GM12878 (cell line): ENCODE measurements at regions not wholly inside any gene's neighbourhood (a gene's known extent, or its start where the extent isn't known, plus 50 kb on each side); places are given as distances from the start of the nearest gene placed in this dataset.

ENCODE experiments used
- ATAC-seq: fragments of 200-7000 bp; cut with Tn5 transposase; 3 replicates; pipeline ENCODE4 v1.9.1; 2020; ENCODE audit warnings: mild to moderate bottlenecking, moderate library complexity
- BruUV-seq: library from RNA; stranded (reverse); fragments of 400-500 nt; replicated peaks from 2 replicates; lab custom pipeline; 2021; lab: Mats Ljungman, UMichigan
- CTCF ChIA-PET: fragments of 300-600 bp; sonication (Branson Sonifier 250); formaldehyde crosslinking; extraction: SDS; loops from one replicate; lab custom pipeline; 2021; ENCODE audit warnings: inconsistent platforms; lab: Yijun Ruan, JAX
- POLR2A ChIA-PET: fragments of 350-600 bp; formaldehyde crosslinking; extraction: SDS; loops from one replicate; lab custom pipeline; 2021; ENCODE audit warnings: inconsistent platforms; lab: Charles Lee
- RAD21 ChIA-PET: fragments of 300-600 bp; sonication (Branson Sonifier 250); formaldehyde crosslinking; loops from one replicate; lab custom pipeline; 2023; ENCODE audit warnings: antibody characterized with exemption; ENCODE audit not compliant: unreplicated experiment; lab: Charles Lee
- SMC1A ChIA-PET: fragments of 300-600 bp; sonication (Branson Sonifier 250); formaldehyde crosslinking; loops from one replicate; lab custom pipeline; 2023; ENCODE audit not compliant: unreplicated experiment, uncharacterized antibody; lab: Charles Lee
- DNase-seq: peaks from one replicate; pipeline ENCODE4 v3.0.0-alpha.2; 2011; ENCODE audit warnings: low read depth, low spot score
- FAIRE-seq: peaks from 3 replicates; lab custom pipeline; 2011; peaks lifted over from hg19 to GRCh38; lab: Jason Lieb, UNC
- H2AFZ ChIP-seq: 2 replicates; pipeline ENCODE4 v1.6.0; 2011; ENCODE audit warnings: low read depth, low read length, control low read depth; ENCODE audit not compliant: control insufficient read depth
- H3K27ac ChIP-seq: 2 replicates; pipeline ENCODE4 v1.5.1; 2011; ENCODE audit warnings: control low read depth; ENCODE audit not compliant: control insufficient read depth, insufficient read depth
- H3K27me3 ChIP-seq, 2 experiments: replicated peaks in 1 of 2; 2 replicates each; pipeline versions ENCODE4 v1.6.0 to v1.6.1; 2011; ENCODE audit warnings: low read length in 1 of 2; ENCODE audit not compliant: control insufficient read depth in 2 of 2, insufficient read depth in 2 of 2
- H3K36me3 ChIP-seq, 2 experiments: 2 replicates each; pipeline ENCODE4 v1.5.1; 2011; ENCODE audit warnings: low read length in 1 of 2; ENCODE audit not compliant: control insufficient read depth in 2 of 2, insufficient read depth in 2 of 2
- H3K4me1 ChIP-seq: 2 replicates; pipeline ENCODE4 v1.6.1; 2011; ENCODE audit warnings: mild to moderate bottlenecking, low read length, moderate library complexity, mixed read lengths; ENCODE audit not compliant: control insufficient read depth, insufficient read depth
- H3K4me2 ChIP-seq: 2 replicates; pipeline ENCODE4 v1.6.0; 2011; ENCODE audit warnings: control low read depth; ENCODE audit not compliant: control insufficient read depth, insufficient read depth
- H3K4me3 ChIP-seq: fragments of 200-600 bp; sonication (generic); 2 replicates; pipeline ENCODE4 v1.5.1; 2016
- H3K79me2 ChIP-seq: 2 replicates; pipeline ENCODE4 v1.6.0; 2011; ENCODE audit warnings: low read length; ENCODE audit not compliant: control insufficient read depth, insufficient read depth
- H3K9ac ChIP-seq: 2 replicates; pipeline ENCODE4 v1.8.0; 2011; ENCODE audit warnings: low read length, control low read depth, mixed read lengths; ENCODE audit not compliant: control insufficient read depth, insufficient read depth
- H3K9me3 ChIP-seq: replicated peaks from 3 replicates; pipeline ENCODE4 v1.5.1; 2011; ENCODE audit warnings: mild to moderate bottlenecking, low read length; ENCODE audit not compliant: control insufficient read depth, insufficient read depth
- H4K20me1 ChIP-seq: 2 replicates; pipeline ENCODE4 v1.6.0; 2011; ENCODE audit not compliant: control insufficient read depth, insufficient read depth
- ASH2L ChIP-seq: fragments of 300-600, 200-600 bp; sonication (generic); IDR thresholded peaks from 2 replicates; pipeline ENCODE4 v1.6.1; 2017; ENCODE audit warnings: low read depth, mild to moderate bottlenecking, borderline replicate concordance
- ATF7 ChIP-seq: fragments of 450-650 bp; IDR thresholded peaks from 2 replicates; pipeline ENCODE4 v1.6.1; 2016; ENCODE audit warnings: low read depth, mild to moderate bottlenecking
- NBN ChIP-seq: fragments of 450-650 bp; IDR thresholded peaks from 2 replicates; pipeline ENCODE4 v1.6.1; 2016
- PML ChIP-seq: IDR thresholded peaks from 2 replicates; pipeline ENCODE4 v1.6.1; 2012; ENCODE audit warnings: low read length, inconsistent platforms
- RAD51 ChIP-seq: fragments of 450-650 bp; IDR thresholded peaks from 2 replicates; pipeline ENCODE4 v1.6.1; 2016; ENCODE audit warnings: moderate library complexity, mild to moderate bottlenecking, inconsistent platforms
- SRF ChIP-seq, 2 experiments: IDR thresholded peaks; 2 replicates each; pipeline ENCODE4 v1.6.1; 2011; ENCODE audit warnings: low read depth in 2 of 2, low read length in 2 of 2, mild to moderate bottlenecking in 1 of 2, moderate library complexity in 1 of 2
- STAT3 ChIP-seq: IDR thresholded peaks from 2 replicates; pipeline ENCODE4 v1.6.1; 2011; ENCODE audit warnings: low read depth, low read length, improper control_type of control experiment
- TARDBP ChIP-seq: IDR thresholded peaks from 2 replicates; pipeline ENCODE4 v1.6.1; 2016; ENCODE audit warnings: borderline replicate concordance
- ZSCAN29 ChIP-seq: fragments of 450-650 bp; IDR thresholded peaks from 2 replicates; pipeline ENCODE4 v1.6.1; 2017; ENCODE audit warnings: mild to moderate bottlenecking, moderate library complexity
- WGBS: methylation state at CpG from one replicate; pipeline ENCODE4 v1.1.6; 2016; ENCODE audit warnings: low lambda C conversion rate; ENCODE audit not compliant: insufficient replicate concordance, insufficient coverage; ENCODE audit errors: missing lambda C conversion rate; 5-methylcytosine and 5-hydroxymethylcytosine counted together
- in situ Hi-C: fragments of 300-500 bp; cut with MboI; formaldehyde crosslinking; loops from 9 replicates; pipeline ENCODE4 v1.14.3; 2018; ENCODE audit warnings: mixed read lengths
- intact Hi-C: fragments of 100-400 bp; cut with micrococcal nuclease; formaldehyde crosslinking; loops from one replicate; pipeline ENCODE4 v1.14.2; 2022; ENCODE audit not compliant: unreplicated experiment
- TF ChIP-seq, protein P1 (sequence below), 3 experiments: IDR thresholded peaks in 2 of 3; conservative IDR thresholded peaks in 1 of 3; 2 replicates each; pipeline ENCODE4 v1.5.1; 2011; ENCODE audit warnings: low read depth in 3 of 3, low read length in 3 of 3, mild to moderate bottlenecking in 3 of 3, control low read depth in 2 of 3, moderate library complexity in 2 of 3, inconsistent platforms in 1 of 3, mixed read lengths in 1 of 3; ENCODE audit not compliant: control insufficient read depth in 2 of 3, insufficient read depth in 1 of 3; ENCODE audit errors: extremely low read depth in 1 of 3
- TF ChIP-seq, protein P2 (sequence below): fragments of 450-650 bp; IDR thresholded peaks from 2 replicates; pipeline ENCODE4 v1.6.1; 2016; ENCODE audit warnings: mild to moderate bottlenecking

DNA sequence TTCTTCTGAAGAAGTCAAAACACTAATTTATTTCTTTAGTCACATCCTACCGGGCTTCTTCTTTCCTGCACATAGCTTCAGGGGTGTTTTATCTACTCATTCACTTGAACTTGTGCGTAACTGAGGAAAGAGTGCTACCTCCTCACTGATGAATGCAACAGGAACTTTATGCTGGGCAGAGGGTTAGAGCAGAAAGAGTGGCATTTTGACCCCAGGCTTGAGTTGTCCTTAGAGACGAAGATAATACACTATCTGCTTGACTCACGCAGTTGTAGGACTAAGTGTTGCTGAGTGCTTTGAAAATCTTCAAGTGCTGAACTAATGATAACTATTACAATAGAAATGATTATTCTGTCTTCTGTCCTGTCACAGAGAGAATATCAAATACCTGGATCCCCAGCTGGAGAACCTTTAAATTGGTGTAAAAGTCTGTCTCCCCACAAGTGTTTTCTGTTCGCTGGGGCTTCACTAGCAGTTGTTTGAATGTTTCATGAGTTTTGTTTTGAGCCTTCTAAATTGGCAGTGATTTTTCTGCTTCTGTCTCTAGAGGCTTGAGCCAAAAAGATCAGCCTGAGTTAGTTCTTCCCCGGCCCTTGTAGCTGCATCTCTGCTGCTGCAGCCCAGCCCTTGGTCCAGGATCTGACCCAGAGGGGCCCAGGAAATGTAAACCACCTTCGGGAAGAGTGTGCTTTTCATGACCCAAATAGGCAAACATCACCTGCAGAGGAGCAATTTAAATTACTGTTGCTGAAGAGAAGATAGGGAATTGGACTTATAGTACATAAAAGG lies 86.3 kb upstream of the LGALSL start:
- ChIA-PET RAD21 (no interaction called here), POLR2A (no interaction called here), SMC1A (no interaction called here), CTCF (interaction anchor here (1.3 kb wide), 1 partner anchor 121 kb away, joined by 4 read pairs; no protein-coding TSS in a partner anchor)
- BruUV-seq, result no TSS peak
- no peak overlapping the region for H3K27ac ChIP-seq
- in situ Hi-C loops (no loop called here), intact Hi-C loops (no loop called here)
- 35% methylated on average over 7 of the region's 7 CpGs for WGBS
- H3K4me2 ChIP-seq, result no peak overlapping the region
- no peaks in the 10 kb centered on the region for H3K4me1 ChIP-seq
- no peak overlapping the region for H3K4me3 ChIP-seq
- H3K79me2 ChIP-seq, result no peaks in the 10 kb centered on the region
- H3K9me3 ChIP-seq, result no peaks in the 10 kb centered on the region
- H3K36me3 ChIP-seq, result no peaks in the 10 kb centered on the region
- H3K27me3 ChIP-seq, result no peaks in the 10 kb centered on the region
- H3K9ac ChIP-seq, result no peak overlapping the region
- no peak for FAIRE-seq
- no peaks in the 10 kb centered on the region for H4K20me1 ChIP-seq
- DNase-seq, result no peak
- ATAC-seq, result no peak
- H2AFZ ChIP-seq, result no peak overlapping the region
- TF ChIP-seq, protein P1, sequence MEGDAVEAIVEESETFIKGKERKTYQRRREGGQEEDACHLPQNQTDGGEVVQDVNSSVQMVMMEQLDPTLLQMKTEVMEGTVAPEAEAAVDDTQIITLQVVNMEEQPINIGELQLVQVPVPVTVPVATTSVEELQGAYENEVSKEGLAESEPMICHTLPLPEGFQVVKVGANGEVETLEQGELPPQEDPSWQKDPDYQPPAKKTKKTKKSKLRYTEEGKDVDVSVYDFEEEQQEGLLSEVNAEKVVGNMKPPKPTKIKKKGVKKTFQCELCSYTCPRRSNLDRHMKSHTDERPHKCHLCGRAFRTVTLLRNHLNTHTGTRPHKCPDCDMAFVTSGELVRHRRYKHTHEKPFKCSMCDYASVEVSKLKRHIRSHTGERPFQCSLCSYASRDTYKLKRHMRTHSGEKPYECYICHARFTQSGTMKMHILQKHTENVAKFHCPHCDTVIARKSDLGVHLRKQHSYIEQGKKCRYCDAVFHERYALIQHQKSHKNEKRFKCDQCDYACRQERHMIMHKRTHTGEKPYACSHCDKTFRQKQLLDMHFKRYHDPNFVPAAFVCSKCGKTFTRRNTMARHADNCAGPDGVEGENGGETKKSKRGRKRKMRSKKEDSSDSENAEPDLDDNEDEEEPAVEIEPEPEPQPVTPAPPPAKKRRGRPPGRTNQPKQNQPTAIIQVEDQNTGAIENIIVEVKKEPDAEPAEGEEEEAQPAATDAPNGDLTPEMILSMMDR (IDR thresholded peaks at IDR 0.05 in 2 of 3, conservative IDR thresholded peaks at IDR 0.05 in 1 of 3; ENCODE audit: control insufficient read depth in 2 of 3, extremely low read depth in 1 of 3, insufficient read depth in 1 of 3, low read depth in 3 of 3, low read length in 3 of 3), result no peak
- TF ChIP-seq NBN, result no peak
- TF ChIP-seq ZSCAN29, result no peak
- TF ChIP-seq TARDBP, result no peak
- TF ChIP-seq, protein P2, sequence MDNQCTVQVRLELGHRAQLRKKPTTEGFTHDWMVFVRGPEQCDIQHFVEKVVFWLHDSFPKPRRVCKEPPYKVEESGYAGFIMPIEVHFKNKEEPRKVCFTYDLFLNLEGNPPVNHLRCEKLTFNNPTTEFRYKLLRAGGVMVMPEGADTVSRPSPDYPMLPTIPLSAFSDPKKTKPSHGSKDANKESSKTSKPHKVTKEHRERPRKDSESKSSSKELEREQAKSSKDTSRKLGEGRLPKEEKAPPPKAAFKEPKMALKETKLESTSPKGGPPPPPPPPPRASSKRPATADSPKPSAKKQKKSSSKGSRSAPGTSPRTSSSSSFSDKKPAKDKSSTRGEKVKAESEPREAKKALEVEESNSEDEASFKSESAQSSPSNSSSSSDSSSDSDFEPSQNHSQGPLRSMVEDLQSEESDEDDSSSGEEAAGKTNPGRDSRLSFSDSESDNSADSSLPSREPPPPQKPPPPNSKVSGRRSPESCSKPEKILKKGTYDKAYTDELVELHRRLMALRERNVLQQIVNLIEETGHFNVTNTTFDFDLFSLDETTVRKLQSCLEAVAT, result no peak
- TF ChIP-seq PML, result no peak
- no peak for TF ChIP-seq STAT3
- TF ChIP-seq ASH2L, result no peak
- TF ChIP-seq ATF7, result no peak
- no peak for TF ChIP-seq SRF (IDR thresholded peaks at IDR 0.05; ENCODE audit: low read depth in 2 of 2, low read length in 2 of 2)
- TF ChIP-seq RAD51, result no peak
